HCT116 (cell line): ENCODE measurements at regions not wholly inside any gene's neighbourhood (a gene's known extent, or its start where the extent isn't known, plus 50 kb on each side); places are given as distances from the start of the nearest gene placed in this dataset.

Source experiments
- ATAC-seq: fragments of 200-7000 bp; cut with Tn5 transposase; 2 replicates; pipeline ENCODE4 v1.9.1; 2020; ENCODE audit warnings: mild to moderate bottlenecking, moderate library complexity
- BruUV-seq: library from RNA; stranded (reverse); fragments of 400-500 nt; replicated peaks from 2 replicates; lab custom pipeline; 2021; lab: Mats Ljungman, UMichigan
- CTCF ChIA-PET: fragments of 300-600 bp; sonication (Branson Sonifier 250); formaldehyde crosslinking; loops from one replicate; lab custom pipeline; 2021; ENCODE audit warnings: antibody characterized with exemption; lab: Charles Lee
- POLR2A ChIA-PET: fragments of 300-600, 350-600 bp; sonication (Branson Sonifier 250); formaldehyde crosslinking; loops from one replicate; lab custom pipeline; 2021; ENCODE audit warnings: antibody characterized with exemption; lab: Charles Lee
- RAD21 ChIA-PET, 2 experiments: fragments of 300-600 bp; sonication (Branson Sonifier 250); formaldehyde crosslinking; loops; one replicate each; lab custom pipeline; 2023; ENCODE audit warnings: low total read pairs in 2 of 2; ENCODE audit not compliant: uncharacterized antibody in 2 of 2, unreplicated experiment in 2 of 2, low non-redundant PET in 1 of 2; lab: Charles Lee
- DNase-seq: peaks from one replicate; pipeline ENCODE4 v3.0.0-alpha.2; 2010; ENCODE audit warnings: low read depth, low spot score
- H2AFZ ChIP-seq: fragments of 200-600 bp; shearing (Covaris generic), sonication (generic); 2 replicates; pipeline ENCODE4 v1.6.1; 2017; ENCODE audit warnings: low read depth, mixed run types, mixed read lengths, antibody characterized with exemption, low read length; ENCODE audit not compliant: poor library complexity, severe bottlenecking
- H3K27ac ChIP-seq: 2 replicates; pipeline ENCODE4 v1.5.1; 2012; ENCODE audit warnings: low read depth, low read length
- H3K27me3 ChIP-seq: fragments of 200-600 bp; sonication (generic); 2 replicates; pipeline ENCODE4 v1.6.1; 2016; ENCODE audit warnings: mixed run types, low read length, mixed read lengths; ENCODE audit not compliant: insufficient read depth
- H3K36me3 ChIP-seq, 2 experiments: fragments of 200-500 bp in 1 of 2; fragments of 200-600 bp in 1 of 2; sonication (Bioruptor generic) in 1 of 2; sonication (generic) in 1 of 2; 2 replicates each; pipeline versions ENCODE4 v1.5.1 to v1.6.1; 2014 to 2016; ENCODE audit warnings: low read length in 2 of 2, inconsistent platforms in 1 of 2, mixed read lengths in 1 of 2, mixed run types in 1 of 2; ENCODE audit not compliant: insufficient read depth in 2 of 2, control insufficient read depth in 1 of 2
- H3K4me1 ChIP-seq, 2 experiments: fragments of 200-600 bp in 1 of 2; sonication (generic) in 1 of 2; 2 replicates each; pipeline versions ENCODE4 v1.5.1 to v1.6.1; 2012 to 2017; ENCODE audit warnings: low read length in 2 of 2, inconsistent platforms in 1 of 2, mild to moderate bottlenecking in 1 of 2, mixed read lengths in 1 of 2, mixed run types in 1 of 2, moderate library complexity in 1 of 2; ENCODE audit not compliant: insufficient read depth in 2 of 2, control insufficient read depth in 1 of 2
- H3K4me2 ChIP-seq: fragments of 200-600 bp; sonication (generic); 2 replicates; pipeline ENCODE4 v1.6.1; 2017; ENCODE audit warnings: mixed run types, low read length, mixed read lengths
- H3K4me3 ChIP-seq, 2 experiments: fragments of 200-600 bp in 1 of 2; sonication (generic) in 1 of 2; replicated peaks in 1 of 2; 2 replicates each; pipeline ENCODE4 v1.5.1; 2011 to 2016; ENCODE audit warnings: low read length in 2 of 2, control low read depth in 1 of 2, low read depth in 1 of 2, mild to moderate bottlenecking in 1 of 2, mixed read lengths in 1 of 2, mixed run types in 1 of 2
- H3K79me2 ChIP-seq: fragments of 200-600 bp; sonication (generic); 2 replicates; pipeline ENCODE4 v1.6.1; 2017; ENCODE audit warnings: mild to moderate bottlenecking, mixed run types, low read length, moderate library complexity, mixed read lengths; ENCODE audit not compliant: insufficient read depth
- H3K9ac ChIP-seq: fragments of 200-600 bp; sonication (generic); 2 replicates; pipeline ENCODE4 v1.6.1; 2016; ENCODE audit warnings: low read length, mixed read lengths
- H3K9me2 ChIP-seq: fragments of 200-600 bp; sonication (generic), shearing (Covaris generic); 2 replicates; pipeline ENCODE4 v1.6.1; 2017; ENCODE audit warnings: mixed run types, mild to moderate bottlenecking, moderate library complexity; ENCODE audit not compliant: insufficient read depth
- H3K9me3 ChIP-seq, 2 experiments: fragments of 200-500 bp in 1 of 2; fragments of 200-600 bp in 1 of 2; sonication (Bioruptor generic) in 1 of 2; sonication (generic) in 1 of 2; 2 replicates each; pipeline ENCODE4 v1.6.1; 2014 to 2017; ENCODE audit warnings: low read length in 2 of 2, mixed read lengths in 2 of 2, inconsistent platforms in 1 of 2, low read depth in 1 of 2, mild to moderate bottlenecking in 1 of 2, mixed run types in 1 of 2, moderate library complexity in 1 of 2; ENCODE audit not compliant: control insufficient read depth in 1 of 2, insufficient read depth in 1 of 2
- H4K20me1 ChIP-seq: fragments of 200-600 bp; sonication (generic), shearing (Covaris generic); 2 replicates; pipeline ENCODE4 v1.6.1; 2017; ENCODE audit warnings: mixed run types, mild to moderate bottlenecking, moderate library complexity; ENCODE audit not compliant: insufficient read depth
- EGR1 ChIP-seq: IDR thresholded peaks from 2 replicates; pipeline ENCODE4 v1.6.1; 2012; ENCODE audit warnings: low read depth
- ELF1 ChIP-seq: IDR thresholded peaks from 2 replicates; pipeline ENCODE4 v1.6.1; 2012; ENCODE audit warnings: low read depth, borderline replicate concordance
- EZH2 ChIP-seq: fragments of 200-600 bp; sonication (generic); IDR thresholded peaks from 2 replicates; pipeline ENCODE4 v1.6.1; 2017; ENCODE audit warnings: antibody characterized with exemption, mixed run types
- EZH2phosphoT487 ChIP-seq: fragments of 200-600 bp; IDR thresholded peaks from 2 replicates; pipeline ENCODE4 v1.6.1; 2018; ENCODE audit warnings: antibody characterized with exemption, borderline replicate concordance
- FOSL1 ChIP-seq: IDR thresholded peaks from 2 replicates; pipeline ENCODE4 v1.6.1; 2012; ENCODE audit warnings: low read depth
- POLR2A ChIP-seq: IDR thresholded peaks from 2 replicates; pipeline ENCODE4 v1.7.0; 2011; ENCODE audit warnings: borderline replicate concordance; ENCODE audit not compliant: insufficient read depth, insufficient read length; ENCODE audit errors: extremely low read depth
- RAD21 ChIP-seq: IDR thresholded peaks from 2 replicates; pipeline ENCODE4 v1.6.1; 2012; ENCODE audit warnings: low read depth, mild to moderate bottlenecking
- SIN3A ChIP-seq: IDR thresholded peaks from 2 replicates; pipeline ENCODE4 v1.6.1; 2012; ENCODE audit warnings: low read depth
- SP1 ChIP-seq: IDR thresholded peaks from 2 replicates; pipeline ENCODE4 v1.6.1; 2012; ENCODE audit warnings: low read depth
- SRF ChIP-seq: IDR thresholded peaks from 2 replicates; pipeline ENCODE4 v1.6.1; 2012; ENCODE audit warnings: low read depth
- TCF7L2 ChIP-seq: IDR thresholded peaks from 2 replicates; pipeline ENCODE4 v1.7.0; 2011; ENCODE audit warnings: borderline replicate concordance, inconsistent platforms; ENCODE audit not compliant: insufficient read depth, insufficient read length; ENCODE audit errors: extremely low read depth
- ZFX ChIP-seq: fragments of 450-650 bp; IDR thresholded peaks from 2 replicates; pipeline ENCODE4 v1.6.1; 2017
- intact Hi-C: fragments of 100-400 bp; cut with micrococcal nuclease; formaldehyde crosslinking; loops from 2 replicates; pipeline ENCODE4 v1.10.0; 2022
- TF ChIP-seq, protein P1 (sequence below): IDR thresholded peaks from 2 replicates; pipeline ENCODE4 v1.6.1; 2012
- TF ChIP-seq, protein P2 (sequence below), 3 experiments: fragments of 200-600 bp in 1 of 3; sonication (generic) in 1 of 3; IDR thresholded peaks in 2 of 3; conservative IDR thresholded peaks in 1 of 3; 2 replicates each; pipeline ENCODE4 v1.5.1; 2012 to 2017; ENCODE audit warnings: low read depth in 2 of 3, low read length in 2 of 3, antibody characterized with exemption in 1 of 3, borderline replicate concordance in 1 of 3, control low read depth in 1 of 3, mild to moderate bottlenecking in 1 of 3, mixed read lengths in 1 of 3, mixed run types in 1 of 3, moderate library complexity in 1 of 3; ENCODE audit not compliant: insufficient read depth in 1 of 3
- TF ChIP-seq, protein P3 (sequence below): IDR thresholded peaks from 2 replicates; pipeline ENCODE4 v1.6.1; 2012; ENCODE audit warnings: low read depth
- TF ChIP-seq, protein P4 (sequence below): IDR thresholded peaks from 2 replicates; pipeline ENCODE4 v1.6.1; 2011; ENCODE audit warnings: mild to moderate bottlenecking, low read length, moderate library complexity; ENCODE audit not compliant: insufficient replicate concordance; ENCODE audit errors: extremely low read depth
- TF ChIP-seq, protein P5 (sequence below): IDR thresholded peaks from 2 replicates; pipeline ENCODE4 v1.6.1; 2012

GRCh38 chr3:72407766-72408165 is 440.5 kb downstream of the SHQ1 start:
- POLR2A ChIA-PET: no interaction called here
- Histone ChIP-seq H3K27me3 (no peaks in the 10 kb centered on the region), H3K9me2 (no peaks in the 10 kb centered on the region), H3K36me3 (no peaks in the 10 kb centered on the region), H3K9me3 (no peaks in the 10 kb centered on the region), H3K4me1 (0 out of 4 replicates have a peak, but pooled peaks cover 0 to 5% of the 10 kb centered on the region in 2 experiments), H3K79me2 (peaks cover 99% of the 10 kb centered on the region)
- CTCF ChIA-PET: no interaction called here
- no peak for ATAC-seq
- intact Hi-C loops: no loop called here
- RAD21 ChIA-PET: no interaction called here
- TF ChIP-seq ELF1: no peak
- TF ChIP-seq, protein P1, sequence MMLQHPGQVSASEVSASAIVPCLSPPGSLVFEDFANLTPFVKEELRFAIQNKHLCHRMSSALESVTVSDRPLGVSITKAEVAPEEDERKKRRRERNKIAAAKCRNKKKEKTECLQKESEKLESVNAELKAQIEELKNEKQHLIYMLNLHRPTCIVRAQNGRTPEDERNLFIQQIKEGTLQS: no peak
- TF ChIP-seq, protein P2, sequence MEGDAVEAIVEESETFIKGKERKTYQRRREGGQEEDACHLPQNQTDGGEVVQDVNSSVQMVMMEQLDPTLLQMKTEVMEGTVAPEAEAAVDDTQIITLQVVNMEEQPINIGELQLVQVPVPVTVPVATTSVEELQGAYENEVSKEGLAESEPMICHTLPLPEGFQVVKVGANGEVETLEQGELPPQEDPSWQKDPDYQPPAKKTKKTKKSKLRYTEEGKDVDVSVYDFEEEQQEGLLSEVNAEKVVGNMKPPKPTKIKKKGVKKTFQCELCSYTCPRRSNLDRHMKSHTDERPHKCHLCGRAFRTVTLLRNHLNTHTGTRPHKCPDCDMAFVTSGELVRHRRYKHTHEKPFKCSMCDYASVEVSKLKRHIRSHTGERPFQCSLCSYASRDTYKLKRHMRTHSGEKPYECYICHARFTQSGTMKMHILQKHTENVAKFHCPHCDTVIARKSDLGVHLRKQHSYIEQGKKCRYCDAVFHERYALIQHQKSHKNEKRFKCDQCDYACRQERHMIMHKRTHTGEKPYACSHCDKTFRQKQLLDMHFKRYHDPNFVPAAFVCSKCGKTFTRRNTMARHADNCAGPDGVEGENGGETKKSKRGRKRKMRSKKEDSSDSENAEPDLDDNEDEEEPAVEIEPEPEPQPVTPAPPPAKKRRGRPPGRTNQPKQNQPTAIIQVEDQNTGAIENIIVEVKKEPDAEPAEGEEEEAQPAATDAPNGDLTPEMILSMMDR (IDR thresholded peaks at IDR 0.05 in 2 of 3, conservative IDR thresholded peaks at IDR 0.05 in 1 of 3; ENCODE audit: borderline replicate concordance in 1 of 3, insufficient read depth in 1 of 3, low read depth in 2 of 3, low read length in 2 of 3): no peak
- no peak for TF ChIP-seq SIN3A
- no peak for TF ChIP-seq POLR2A
- TF ChIP-seq SRF: no peak
- TF ChIP-seq, protein P3, sequence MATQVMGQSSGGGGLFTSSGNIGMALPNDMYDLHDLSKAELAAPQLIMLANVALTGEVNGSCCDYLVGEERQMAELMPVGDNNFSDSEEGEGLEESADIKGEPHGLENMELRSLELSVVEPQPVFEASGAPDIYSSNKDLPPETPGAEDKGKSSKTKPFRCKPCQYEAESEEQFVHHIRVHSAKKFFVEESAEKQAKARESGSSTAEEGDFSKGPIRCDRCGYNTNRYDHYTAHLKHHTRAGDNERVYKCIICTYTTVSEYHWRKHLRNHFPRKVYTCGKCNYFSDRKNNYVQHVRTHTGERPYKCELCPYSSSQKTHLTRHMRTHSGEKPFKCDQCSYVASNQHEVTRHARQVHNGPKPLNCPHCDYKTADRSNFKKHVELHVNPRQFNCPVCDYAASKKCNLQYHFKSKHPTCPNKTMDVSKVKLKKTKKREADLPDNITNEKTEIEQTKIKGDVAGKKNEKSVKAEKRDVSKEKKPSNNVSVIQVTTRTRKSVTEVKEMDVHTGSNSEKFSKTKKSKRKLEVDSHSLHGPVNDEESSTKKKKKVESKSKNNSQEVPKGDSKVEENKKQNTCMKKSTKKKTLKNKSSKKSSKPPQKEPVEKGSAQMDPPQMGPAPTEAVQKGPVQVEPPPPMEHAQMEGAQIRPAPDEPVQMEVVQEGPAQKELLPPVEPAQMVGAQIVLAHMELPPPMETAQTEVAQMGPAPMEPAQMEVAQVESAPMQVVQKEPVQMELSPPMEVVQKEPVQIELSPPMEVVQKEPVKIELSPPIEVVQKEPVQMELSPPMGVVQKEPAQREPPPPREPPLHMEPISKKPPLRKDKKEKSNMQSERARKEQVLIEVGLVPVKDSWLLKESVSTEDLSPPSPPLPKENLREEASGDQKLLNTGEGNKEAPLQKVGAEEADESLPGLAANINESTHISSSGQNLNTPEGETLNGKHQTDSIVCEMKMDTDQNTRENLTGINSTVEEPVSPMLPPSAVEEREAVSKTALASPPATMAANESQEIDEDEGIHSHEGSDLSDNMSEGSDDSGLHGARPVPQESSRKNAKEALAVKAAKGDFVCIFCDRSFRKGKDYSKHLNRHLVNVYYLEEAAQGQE: no peak
- TF ChIP-seq RAD21: no peak
- no peak for TF ChIP-seq SP1
- TF ChIP-seq, protein P4, sequence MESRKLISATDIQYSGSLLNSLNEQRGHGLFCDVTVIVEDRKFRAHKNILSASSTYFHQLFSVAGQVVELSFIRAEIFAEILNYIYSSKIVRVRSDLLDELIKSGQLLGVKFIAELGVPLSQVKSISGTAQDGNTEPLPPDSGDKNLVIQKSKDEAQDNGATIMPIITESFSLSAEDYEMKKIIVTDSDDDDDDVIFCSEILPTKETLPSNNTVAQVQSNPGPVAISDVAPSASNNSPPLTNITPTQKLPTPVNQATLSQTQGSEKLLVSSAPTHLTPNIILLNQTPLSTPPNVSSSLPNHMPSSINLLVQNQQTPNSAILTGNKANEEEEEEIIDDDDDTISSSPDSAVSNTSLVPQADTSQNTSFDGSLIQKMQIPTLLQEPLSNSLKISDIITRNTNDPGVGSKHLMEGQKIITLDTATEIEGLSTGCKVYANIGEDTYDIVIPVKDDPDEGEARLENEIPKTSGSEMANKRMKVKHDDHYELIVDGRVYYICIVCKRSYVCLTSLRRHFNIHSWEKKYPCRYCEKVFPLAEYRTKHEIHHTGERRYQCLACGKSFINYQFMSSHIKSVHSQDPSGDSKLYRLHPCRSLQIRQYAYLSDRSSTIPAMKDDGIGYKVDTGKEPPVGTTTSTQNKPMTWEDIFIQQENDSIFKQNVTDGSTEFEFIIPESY: no peak
- TF ChIP-seq EZH2phosphoT487: no peak
- no peak for TF ChIP-seq EZH2
- TF ChIP-seq TCF7L2: no peak
- TF ChIP-seq FOSL1: no peak
- no peak for TF ChIP-seq EGR1
- no peak for TF ChIP-seq ZFX
- TF ChIP-seq, protein P5, sequence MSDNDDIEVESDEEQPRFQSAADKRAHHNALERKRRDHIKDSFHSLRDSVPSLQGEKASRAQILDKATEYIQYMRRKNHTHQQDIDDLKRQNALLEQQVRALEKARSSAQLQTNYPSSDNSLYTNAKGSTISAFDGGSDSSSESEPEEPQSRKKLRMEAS: no peak
- TF ChIP-seq, all 23 proteins: peak for 0
- Histone ChIP-seq H3K9ac (no peak overlapping the region), H3K4me2 (no peak overlapping the region), H4K20me1 (peaks cover 11% of the 10 kb centered on the region; the same call in 1 of the 2 replicates), H3K4me3 (no peak overlapping the region), H2AFZ (no peak overlapping the region), H3K27ac (no peak overlapping the region)
- BruUV-seq: no TSS peak
- DNase-seq: no peak
